HL-60 (cell line): ENCODE measurements at regions not wholly inside any gene's neighbourhood (a gene's known extent, or its start where the extent isn't known, plus 50 kb on each side); places are given as distances from the start of the nearest gene placed in this dataset.

Experiments used
- POLR2AphosphoS5 ChIP-seq: IDR thresholded peaks from 2 replicates; pipeline ENCODE4 v1.6.1; 2012; ENCODE audit warnings: low read depth
- TF ChIP-seq, protein P1 (sequence below): IDR thresholded peaks from one replicate; pipeline ENCODE4 v1.5.1; 2011; ENCODE audit warnings: low read length, control low read depth, inconsistent platforms; ENCODE audit not compliant: insufficient read depth

DNA sequence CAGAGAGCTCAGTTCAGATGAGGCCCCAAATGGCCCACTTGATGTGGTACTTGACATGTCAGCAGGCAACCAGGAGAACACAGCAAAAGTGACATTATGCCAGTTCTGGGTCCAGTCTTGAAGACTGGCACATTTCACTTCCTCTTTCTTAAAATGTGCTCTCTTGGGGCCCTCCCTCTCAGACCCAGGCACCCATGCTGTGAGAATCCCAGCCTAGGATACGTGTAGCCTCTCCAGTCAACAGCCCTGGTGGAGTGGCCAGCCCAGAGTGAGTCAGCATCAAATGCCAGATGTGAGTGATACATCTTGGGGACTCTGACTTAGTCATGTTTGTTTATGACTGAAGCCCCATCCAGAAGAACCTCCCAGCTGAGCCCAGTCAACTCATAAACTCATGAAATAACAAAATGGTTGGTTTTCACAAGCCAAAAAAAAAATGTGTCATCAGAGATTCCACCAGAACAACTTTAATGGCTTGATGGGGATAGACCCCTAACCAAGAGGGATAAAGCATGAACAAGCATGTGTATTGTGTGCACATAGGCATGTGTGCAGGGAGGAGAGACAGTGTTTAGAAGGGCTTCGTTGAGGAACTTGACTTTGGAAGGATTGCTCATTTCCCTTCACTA is 82.5 kb upstream of the TNRC6C start:
- TF ChIP-seq, protein P1, sequence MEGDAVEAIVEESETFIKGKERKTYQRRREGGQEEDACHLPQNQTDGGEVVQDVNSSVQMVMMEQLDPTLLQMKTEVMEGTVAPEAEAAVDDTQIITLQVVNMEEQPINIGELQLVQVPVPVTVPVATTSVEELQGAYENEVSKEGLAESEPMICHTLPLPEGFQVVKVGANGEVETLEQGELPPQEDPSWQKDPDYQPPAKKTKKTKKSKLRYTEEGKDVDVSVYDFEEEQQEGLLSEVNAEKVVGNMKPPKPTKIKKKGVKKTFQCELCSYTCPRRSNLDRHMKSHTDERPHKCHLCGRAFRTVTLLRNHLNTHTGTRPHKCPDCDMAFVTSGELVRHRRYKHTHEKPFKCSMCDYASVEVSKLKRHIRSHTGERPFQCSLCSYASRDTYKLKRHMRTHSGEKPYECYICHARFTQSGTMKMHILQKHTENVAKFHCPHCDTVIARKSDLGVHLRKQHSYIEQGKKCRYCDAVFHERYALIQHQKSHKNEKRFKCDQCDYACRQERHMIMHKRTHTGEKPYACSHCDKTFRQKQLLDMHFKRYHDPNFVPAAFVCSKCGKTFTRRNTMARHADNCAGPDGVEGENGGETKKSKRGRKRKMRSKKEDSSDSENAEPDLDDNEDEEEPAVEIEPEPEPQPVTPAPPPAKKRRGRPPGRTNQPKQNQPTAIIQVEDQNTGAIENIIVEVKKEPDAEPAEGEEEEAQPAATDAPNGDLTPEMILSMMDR = no peak
- no peak for TF ChIP-seq POLR2AphosphoS5
